Left forelimb (tissue), 1 donor: ENCODE measurements at regions not wholly inside any gene's neighbourhood (a gene's known extent, or its start where the extent isn't known, plus 50 kb on each side); places are given as distances from the start of the nearest gene placed in this dataset.
A peak's percentile ranks its signal among the peaks of the same experiment; 100 is the strongest.
"Not testable (repeated sequence)": the region's sequence is repeated elsewhere in the genome, so short reads cannot be mapped to it uniquely, and the experiment has no call there.

Experiments used
- DNase-seq: peaks from one replicate; pipeline ENCODE4 v3.0.0-alpha.2; 2018; ENCODE audit warnings: low spot score

DNA sequence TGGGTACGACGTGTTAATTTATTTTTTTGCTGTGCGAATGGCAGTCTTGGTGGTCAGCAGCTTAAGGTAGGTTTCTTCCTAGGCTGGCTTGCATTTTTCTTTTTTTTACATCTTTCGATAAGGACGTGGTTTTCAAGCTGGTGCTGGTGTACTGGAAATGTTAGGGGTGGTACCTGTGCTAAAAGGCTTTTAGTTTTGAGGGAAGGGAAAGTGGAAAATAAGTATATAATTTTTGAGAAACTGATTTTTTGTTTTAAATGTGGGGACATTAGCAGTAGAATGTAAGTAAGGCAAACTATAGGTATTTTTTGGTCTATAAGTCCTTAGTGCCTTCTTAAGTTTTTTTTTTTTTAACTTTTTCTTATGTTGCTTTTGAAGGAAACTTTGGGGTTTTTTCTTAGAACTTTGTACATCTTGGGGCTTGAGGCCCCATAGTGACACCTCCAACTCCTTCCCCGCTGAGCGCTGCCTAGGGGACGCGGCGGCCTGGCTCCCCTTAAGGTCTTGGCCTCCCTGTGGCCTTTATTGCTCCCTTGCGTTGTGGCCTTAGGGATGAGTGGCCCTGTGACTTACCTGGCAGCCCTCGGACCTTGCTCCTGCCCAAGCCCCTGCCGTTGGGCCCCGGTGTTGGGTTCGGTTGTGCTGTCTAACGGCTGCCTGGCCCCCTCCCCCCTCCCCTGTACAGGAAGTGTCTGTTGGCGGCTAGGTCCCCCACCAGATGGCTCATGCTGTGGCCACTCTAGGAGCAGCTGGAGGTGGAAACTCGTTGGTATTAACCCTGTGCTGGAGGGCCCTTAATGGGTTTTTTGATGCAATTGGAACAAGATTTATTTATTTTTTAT, 88.0 kb upstream of the RPRML start:
- peak; percentile 89 for DNase-seq

DNA sequence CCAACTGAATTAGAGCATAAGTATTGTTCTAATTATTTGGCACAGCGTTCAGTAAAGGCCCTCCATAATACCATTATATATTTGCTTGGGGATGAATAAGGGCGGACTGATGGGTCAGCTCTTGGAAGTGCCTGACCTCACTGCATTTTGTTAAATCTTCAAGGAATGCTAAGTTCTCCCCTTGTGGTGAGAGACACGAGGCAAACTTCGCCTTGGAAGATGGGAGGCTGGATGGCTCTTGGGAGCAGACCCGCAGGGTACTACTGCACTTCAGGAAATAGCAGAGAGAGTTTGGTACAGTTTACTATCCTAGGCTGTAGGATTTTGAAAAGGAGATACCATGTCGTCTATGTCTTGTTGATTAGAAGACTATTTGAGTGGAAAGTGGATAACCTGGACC, 87.0 kb upstream of the RPRML start:
- DNase-seq: no peak

DNA sequence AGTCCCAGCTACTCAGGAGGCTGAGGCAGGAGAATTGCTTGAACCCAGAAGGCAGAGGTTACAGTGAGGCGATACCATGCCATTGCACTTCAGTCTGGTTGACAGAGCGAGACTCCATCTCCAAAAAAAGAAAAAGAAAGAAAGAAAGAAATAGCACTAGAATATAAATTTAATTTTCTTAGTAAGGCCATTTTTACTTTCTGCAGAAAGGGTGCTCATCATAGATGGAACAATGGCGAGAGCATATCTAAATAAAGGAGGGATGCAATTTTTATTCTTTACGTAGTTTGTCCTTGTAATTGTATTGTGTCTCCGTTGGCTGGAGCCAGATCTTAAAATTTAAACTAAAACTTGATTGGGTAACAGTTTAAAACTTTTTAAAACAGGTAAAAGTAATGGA, 85.6 kb upstream of the RPRML start:
- no peak for DNase-seq

DNA sequence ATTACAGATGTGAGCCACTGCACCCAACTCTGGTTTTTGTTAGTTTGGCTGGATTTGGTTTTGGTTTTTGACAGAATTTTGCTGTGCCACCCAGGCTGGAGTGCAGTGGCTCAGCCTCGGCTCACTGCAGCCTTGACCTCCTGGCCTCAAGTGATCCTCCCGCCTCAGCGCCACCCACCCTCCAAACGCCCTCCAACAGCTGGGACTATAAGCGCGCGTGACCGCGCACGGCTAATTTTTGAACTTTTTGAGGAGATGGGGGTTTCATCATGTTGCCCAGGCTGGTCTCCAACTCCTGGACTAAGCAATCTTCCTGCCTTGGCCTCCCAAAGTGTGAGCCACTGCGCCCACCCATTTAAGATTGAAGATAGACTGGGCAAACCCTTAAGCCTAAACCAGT, 84.4 kb upstream of the RPRML start:
- no peak for DNase-seq

DNA sequence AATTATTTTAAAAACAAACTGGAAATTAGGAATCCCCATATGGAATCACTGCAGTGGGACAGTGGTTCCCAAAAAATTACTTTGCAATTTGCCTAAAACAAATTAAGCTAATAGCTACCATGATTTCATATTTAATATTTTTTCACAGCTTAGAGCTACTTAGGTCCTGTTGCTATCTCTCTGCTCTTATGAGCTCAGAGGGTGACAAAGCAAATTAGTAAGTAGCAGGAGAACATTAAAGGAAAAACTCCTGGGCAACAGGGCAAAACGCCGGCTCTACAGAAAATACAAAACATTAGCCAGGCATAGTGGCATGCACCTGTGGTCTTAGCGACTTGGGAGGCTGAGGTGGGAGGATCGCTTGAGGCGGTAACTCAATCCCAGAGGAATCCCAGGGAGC, 83.8 kb upstream of the RPRML start:
- DNase-seq: not testable (repeated sequence)

DNA sequence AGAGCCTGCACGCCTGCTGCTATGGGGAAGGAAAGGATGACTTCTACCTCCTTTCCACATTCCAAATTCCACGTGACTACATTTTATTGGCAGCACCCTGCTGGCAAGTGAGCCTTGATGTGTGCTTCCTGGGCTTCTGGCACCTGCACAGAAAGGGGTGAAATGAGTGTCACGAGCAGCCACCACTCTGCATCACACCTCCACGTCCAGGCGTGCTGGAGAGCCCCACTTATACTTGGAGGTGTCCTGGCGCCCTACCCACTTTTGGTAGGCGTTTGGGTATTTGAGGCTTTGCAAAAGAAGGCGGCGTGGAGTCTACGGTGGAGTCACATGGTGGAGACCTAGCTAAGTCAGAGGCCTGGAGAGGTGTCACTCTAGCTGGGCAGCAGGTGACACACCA, 81.0 kb upstream of the RPRML start:
- not testable (repeated sequence) for DNase-seq

DNA sequence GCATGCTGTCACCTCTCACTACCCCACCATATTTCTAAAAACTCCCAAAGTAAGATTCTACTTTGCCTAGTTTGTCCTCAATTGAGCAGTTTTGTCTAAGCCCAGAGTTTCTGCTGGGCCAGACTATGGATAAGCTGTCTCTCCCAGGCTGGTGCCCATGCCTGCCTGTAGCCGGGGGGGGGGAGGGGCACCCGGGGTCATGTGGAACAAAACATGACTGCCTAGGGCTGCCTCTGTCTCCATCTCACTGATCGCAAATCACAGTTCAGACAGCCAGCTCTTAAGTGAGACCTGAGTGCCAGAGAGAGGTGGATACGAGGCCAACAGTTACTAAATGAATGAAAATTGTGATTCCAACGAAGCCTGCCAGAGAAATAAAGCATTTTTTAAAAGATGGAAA, 78.8 kb upstream of the RPRML start:
- DNase-seq: no peak

DNA sequence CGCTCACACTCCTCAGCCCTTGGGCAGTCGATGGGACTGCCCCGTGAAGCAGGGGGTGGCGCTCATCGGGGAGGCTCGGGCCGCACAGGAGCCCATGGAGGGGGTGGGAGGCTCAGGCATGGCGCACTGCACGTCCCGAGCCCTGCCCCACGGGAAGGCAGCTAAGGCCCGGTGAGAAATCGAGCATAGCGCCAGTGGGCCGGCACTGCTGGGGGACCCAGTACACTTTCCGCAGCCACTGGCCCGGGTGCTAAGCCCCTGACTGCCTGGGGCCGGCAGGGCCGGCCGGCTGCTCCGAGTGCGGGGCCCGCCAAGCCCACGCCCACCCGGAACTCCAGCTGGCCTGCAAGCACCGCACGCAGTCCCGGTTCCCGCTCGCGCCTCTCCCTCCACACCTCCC, 78.2 kb upstream of the RPRML start:
- not testable (repeated sequence) for DNase-seq

DNA sequence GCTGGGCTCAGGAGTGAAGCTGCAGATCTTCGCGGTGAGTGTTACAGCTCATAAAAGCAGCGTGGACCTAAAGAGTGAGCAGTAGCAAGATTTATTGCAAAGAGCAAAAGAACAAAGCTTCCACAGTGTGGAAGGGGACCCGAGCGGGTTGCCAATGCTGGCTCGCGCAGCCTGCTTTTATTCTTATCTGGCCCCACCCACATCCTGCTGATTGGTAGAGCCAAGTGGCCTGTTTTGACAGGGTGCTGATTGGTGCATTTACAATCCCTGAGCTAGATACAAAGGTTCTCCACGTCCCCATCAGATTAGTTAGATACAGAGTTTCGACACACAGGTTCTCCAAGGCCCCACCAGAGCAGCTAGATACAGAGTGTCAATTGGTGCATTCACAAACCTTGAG, 77.6 kb upstream of the RPRML start:
- not testable (repeated sequence) for DNase-seq
